HEK293 (cell line): ENCODE measurements at regions not wholly inside any gene's neighbourhood (a gene's known extent, or its start where the extent isn't known, plus 50 kb on each side); places are given as distances from the start of the nearest gene placed in this dataset.

Experiments
- CTCF ChIP-seq: fragments of 450-650 bp; formaldehyde crosslinking; IDR thresholded peaks from 2 replicates; pipeline ENCODE4 v1.5.1; 2016; ENCODE audit warnings: missing biosample characterization, missing genetic modification characterization
- GLI4 ChIP-seq: fragments of 450-650 bp; formaldehyde crosslinking; IDR thresholded peaks from 2 replicates; pipeline ENCODE4 v1.5.1; 2016; ENCODE audit warnings: missing biosample characterization, missing genetic modification characterization
- KLF1 ChIP-seq: fragments of 450-650 bp; formaldehyde crosslinking; IDR thresholded peaks from 2 replicates; pipeline ENCODE4 v1.5.1; 2016; ENCODE audit warnings: missing biosample characterization, missing genetic modification characterization
- PBX3 ChIP-seq: sonication (generic); formaldehyde crosslinking; IDR thresholded peaks from 2 replicates; pipeline ENCODE4 v1.8.1; 2022; ENCODE audit warnings: mild to moderate bottlenecking, moderate library complexity, missing genetic modification reagents
- ZBTB17 ChIP-seq: fragments of 450-650 bp; formaldehyde crosslinking; IDR thresholded peaks from 2 replicates; pipeline ENCODE4 v1.5.1; 2016; ENCODE audit warnings: missing biosample characterization, missing genetic modification characterization
- ZBTB7A ChIP-seq: fragments of 450-650 bp; formaldehyde crosslinking; IDR thresholded peaks from 2 replicates; pipeline ENCODE4 v1.5.1; 2016; ENCODE audit warnings: low read depth, missing biosample characterization, missing genetic modification characterization
- ZFP3 ChIP-seq: fragments of 450-650 bp; formaldehyde crosslinking; IDR thresholded peaks from 2 replicates; pipeline ENCODE4 v1.5.1; 2016; ENCODE audit warnings: low read depth, missing biosample characterization, missing genetic modification characterization
- ZNF354C ChIP-seq: fragments of 450-650 bp; formaldehyde crosslinking; IDR thresholded peaks from 2 replicates; pipeline ENCODE4 v1.5.1; 2016; ENCODE audit warnings: missing biosample characterization, missing genetic modification characterization, low read depth, borderline replicate concordance
- ZNF707 ChIP-seq: fragments of 450-650 bp; formaldehyde crosslinking; IDR thresholded peaks from 2 replicates; pipeline ENCODE4 v1.5.1; 2016; ENCODE audit warnings: missing biosample characterization, missing genetic modification characterization

- TF ChIP-seq ZNF354C (tag by site-specific recombination): no peak
- no peak for TF ChIP-seq GLI4
- TF ChIP-seq ZFP3 (tag by site-specific recombination): no peak
- TF ChIP-seq ZBTB17 (tag by site-specific recombination): no peak
- TF ChIP-seq ZNF707 (tag by site-specific recombination): no peak
- no peak for TF ChIP-seq ZBTB7A (tag by site-specific recombination)
- TF ChIP-seq CTCF: no peak
- no peak for TF ChIP-seq KLF1 (tag by site-specific recombination)
- TF ChIP-seq PBX3 (CRISPR knock-in tag): no peak
These were observed 68.1 kb upstream of the SPOCK1 start for GRCh38 chr5:137567226-137567625.
